GM23338 (cell line): ENCODE measurements at regions not wholly inside any gene's neighbourhood (a gene's known extent, or its start where the extent isn't known, plus 50 kb on each side); places are given as distances from the start of the nearest gene placed in this dataset.

Source experiments
- ATAC-seq: fragments of 200-7000 bp; cut with Tn5 transposase; 3 replicates; pipeline ENCODE4 v1.9.1; 2020
- DNase-seq: peaks from one replicate; pipeline ENCODE4 v3.0.0-alpha.2; 2015; ENCODE audit warnings: low spot score
- H2AFZ ChIP-seq: fragments of 200-600 bp; sonication (generic); 2 replicates; pipeline ENCODE4 v1.8.0; 2016; ENCODE audit warnings: antibody characterized with exemption, mild to moderate bottlenecking, moderate library complexity
- H3F3A ChIP-seq: fragments of 200-600 bp; sonication (generic); replicated peaks from 2 replicates; pipeline ENCODE4 v1.8.0; 2017; ENCODE audit warnings: antibody characterized with exemption, mixed run types, low read depth
- H3K27ac ChIP-seq: fragments of 200-600 bp; sonication (generic); 2 replicates; pipeline ENCODE4 v1.6.1; 2016; ENCODE audit warnings: low read depth
- H3K27me3 ChIP-seq: fragments of 200-600 bp; sonication (generic); 2 replicates; pipeline ENCODE4 v1.8.0; 2016; ENCODE audit warnings: mild to moderate bottlenecking, mixed run types, moderate library complexity; ENCODE audit not compliant: insufficient read depth
- H3K36me3 ChIP-seq: fragments of 200-600 bp; sonication (generic); 2 replicates; pipeline ENCODE4 v1.8.0; 2016; ENCODE audit warnings: mild to moderate bottlenecking; ENCODE audit not compliant: insufficient read depth
- H3K4me1 ChIP-seq: fragments of 200-600 bp; sonication (generic); 2 replicates; pipeline ENCODE4 v1.8.0; 2016; ENCODE audit warnings: mild to moderate bottlenecking, moderate library complexity; ENCODE audit not compliant: insufficient read depth
- H3K4me2 ChIP-seq: fragments of 200-600 bp; sonication (generic); 2 replicates; pipeline ENCODE4 v1.7.1; 2017; ENCODE audit warnings: mixed run types
- H3K4me3 ChIP-seq: fragments of 200-600 bp; sonication (generic); 2 replicates; pipeline ENCODE4 v1.6.1; 2016; ENCODE audit warnings: mixed run types
- H3K79me2 ChIP-seq: fragments of 200-600 bp; sonication (generic); replicated peaks from 2 replicates; pipeline ENCODE4 v1.8.0; 2017; ENCODE audit warnings: mild to moderate bottlenecking; ENCODE audit not compliant: insufficient read depth
- H3K9me2 ChIP-seq: fragments of 200-600 bp; sonication (generic); 2 replicates; pipeline ENCODE4 v1.8.0; 2017; ENCODE audit not compliant: insufficient read depth
- H4K20me1 ChIP-seq: fragments of 200-600 bp; sonication (generic); replicated peaks from 2 replicates; pipeline ENCODE4 v1.8.0; 2017; ENCODE audit warnings: mild to moderate bottlenecking; ENCODE audit not compliant: insufficient read depth
- H3K27ac Mint-ChIP-seq: 2 replicates; pipeline ENCODE4 v1.8.0; 2020; ENCODE audit warnings: inconsistent platforms, mild to moderate bottlenecking, moderate library complexity, mixed read lengths
- H3K27me3 Mint-ChIP-seq: 3 replicates; pipeline ENCODE4 v1.8.0; 2022; ENCODE audit warnings: low read depth, mild to moderate bottlenecking, moderate library complexity, mixed read lengths, inconsistent platforms; ENCODE audit not compliant: insufficient read depth, poor library complexity
- H3K36me3 Mint-ChIP-seq: 3 replicates; pipeline ENCODE4 v1.8.0; 2021; ENCODE audit warnings: low read depth, mild to moderate bottlenecking, inconsistent platforms, moderate library complexity, mixed read lengths
- H3K4me1 Mint-ChIP-seq: 3 replicates; pipeline ENCODE4 v1.8.0; 2020; ENCODE audit warnings: mild to moderate bottlenecking, inconsistent platforms, mixed read lengths
- H3K4me3 Mint-ChIP-seq: 3 replicates; pipeline ENCODE4 v1.8.0; 2021; ENCODE audit warnings: moderate library complexity, mild to moderate bottlenecking, inconsistent platforms, mixed read lengths
- H3K9me3 Mint-ChIP-seq: 3 replicates; pipeline ENCODE4 v1.8.0; 2020; ENCODE audit warnings: moderate library complexity, mild to moderate bottlenecking, inconsistent platforms, mixed read lengths
- JUNB ChIP-seq: IDR thresholded peaks from one replicate; pipeline ENCODE4 v1.6.1; 2016; ENCODE audit warnings: antibody characterized with exemption; ENCODE audit not compliant: unreplicated experiment
- POLR2AphosphoS5 ChIP-seq: IDR thresholded peaks from 2 replicates; pipeline ENCODE4 v1.6.1; 2016; ENCODE audit warnings: antibody characterized with exemption, low read depth
- ZNF331 ChIP-seq: fragments of 250-450 bp; sonication (Bioruptor Pico); IDR thresholded peaks from 2 replicates; pipeline ENCODE4 v1.5.0; 2020; ENCODE audit warnings: low read depth, mild to moderate bottlenecking, moderate library complexity
- TF ChIP-seq, protein P1 (sequence below), 2 experiments: fragments of 200-600 bp in 1 of 2; sonication (generic) in 1 of 2; conservative IDR thresholded peaks; 2 replicates each; pipeline versions ENCODE4 v1.5.1 to v1.6.1; 2016 to 2017; ENCODE audit warnings: antibody characterized with exemption in 2 of 2, low read depth in 2 of 2, mild to moderate bottlenecking in 2 of 2, moderate library complexity in 1 of 2
- TF ChIP-seq, protein P2 (sequence below): fragments of 250-450 bp; sonication (Bioruptor Pico); IDR thresholded peaks from 2 replicates; pipeline ENCODE4 v1.5.0; 2020; ENCODE audit warnings: mild to moderate bottlenecking, moderate library complexity
- TF ChIP-seq, protein P3 (sequence below): IDR thresholded peaks from 2 replicates; pipeline ENCODE4 v1.6.1; 2016; ENCODE audit warnings: antibody characterized with exemption

DNA sequence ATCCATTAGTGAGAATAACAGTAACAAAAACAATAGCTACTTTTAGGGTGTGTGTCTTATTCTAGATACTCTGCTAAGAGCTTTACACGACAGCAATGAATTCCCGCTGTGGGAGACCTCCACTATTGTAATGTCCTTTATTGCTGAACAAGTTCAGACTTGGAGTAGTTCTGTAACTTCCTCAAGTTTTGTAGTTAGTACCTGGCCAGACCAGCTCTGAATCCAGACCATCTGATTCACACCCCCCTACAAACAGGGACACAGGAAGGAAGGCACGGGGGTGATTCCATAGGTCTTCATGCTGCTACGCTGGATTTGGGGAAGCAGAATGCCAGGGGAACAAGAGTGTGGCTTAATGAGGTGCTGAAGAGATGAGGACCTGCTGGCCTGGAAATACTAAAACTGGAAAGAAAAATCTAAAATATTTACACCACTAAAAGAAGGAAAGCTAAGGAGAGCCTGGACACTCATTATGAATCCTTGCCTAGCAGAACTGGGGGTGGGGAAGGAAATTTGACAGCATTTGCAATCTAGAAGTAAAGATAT is 194.6 kb upstream of the TMEM72 start (continued):
- TF ChIP-seq, protein P1, sequence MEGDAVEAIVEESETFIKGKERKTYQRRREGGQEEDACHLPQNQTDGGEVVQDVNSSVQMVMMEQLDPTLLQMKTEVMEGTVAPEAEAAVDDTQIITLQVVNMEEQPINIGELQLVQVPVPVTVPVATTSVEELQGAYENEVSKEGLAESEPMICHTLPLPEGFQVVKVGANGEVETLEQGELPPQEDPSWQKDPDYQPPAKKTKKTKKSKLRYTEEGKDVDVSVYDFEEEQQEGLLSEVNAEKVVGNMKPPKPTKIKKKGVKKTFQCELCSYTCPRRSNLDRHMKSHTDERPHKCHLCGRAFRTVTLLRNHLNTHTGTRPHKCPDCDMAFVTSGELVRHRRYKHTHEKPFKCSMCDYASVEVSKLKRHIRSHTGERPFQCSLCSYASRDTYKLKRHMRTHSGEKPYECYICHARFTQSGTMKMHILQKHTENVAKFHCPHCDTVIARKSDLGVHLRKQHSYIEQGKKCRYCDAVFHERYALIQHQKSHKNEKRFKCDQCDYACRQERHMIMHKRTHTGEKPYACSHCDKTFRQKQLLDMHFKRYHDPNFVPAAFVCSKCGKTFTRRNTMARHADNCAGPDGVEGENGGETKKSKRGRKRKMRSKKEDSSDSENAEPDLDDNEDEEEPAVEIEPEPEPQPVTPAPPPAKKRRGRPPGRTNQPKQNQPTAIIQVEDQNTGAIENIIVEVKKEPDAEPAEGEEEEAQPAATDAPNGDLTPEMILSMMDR (conservative IDR thresholded peaks at IDR 0.05; ENCODE audit: low read depth in 2 of 2) = no peak
- TF ChIP-seq, protein P2, sequence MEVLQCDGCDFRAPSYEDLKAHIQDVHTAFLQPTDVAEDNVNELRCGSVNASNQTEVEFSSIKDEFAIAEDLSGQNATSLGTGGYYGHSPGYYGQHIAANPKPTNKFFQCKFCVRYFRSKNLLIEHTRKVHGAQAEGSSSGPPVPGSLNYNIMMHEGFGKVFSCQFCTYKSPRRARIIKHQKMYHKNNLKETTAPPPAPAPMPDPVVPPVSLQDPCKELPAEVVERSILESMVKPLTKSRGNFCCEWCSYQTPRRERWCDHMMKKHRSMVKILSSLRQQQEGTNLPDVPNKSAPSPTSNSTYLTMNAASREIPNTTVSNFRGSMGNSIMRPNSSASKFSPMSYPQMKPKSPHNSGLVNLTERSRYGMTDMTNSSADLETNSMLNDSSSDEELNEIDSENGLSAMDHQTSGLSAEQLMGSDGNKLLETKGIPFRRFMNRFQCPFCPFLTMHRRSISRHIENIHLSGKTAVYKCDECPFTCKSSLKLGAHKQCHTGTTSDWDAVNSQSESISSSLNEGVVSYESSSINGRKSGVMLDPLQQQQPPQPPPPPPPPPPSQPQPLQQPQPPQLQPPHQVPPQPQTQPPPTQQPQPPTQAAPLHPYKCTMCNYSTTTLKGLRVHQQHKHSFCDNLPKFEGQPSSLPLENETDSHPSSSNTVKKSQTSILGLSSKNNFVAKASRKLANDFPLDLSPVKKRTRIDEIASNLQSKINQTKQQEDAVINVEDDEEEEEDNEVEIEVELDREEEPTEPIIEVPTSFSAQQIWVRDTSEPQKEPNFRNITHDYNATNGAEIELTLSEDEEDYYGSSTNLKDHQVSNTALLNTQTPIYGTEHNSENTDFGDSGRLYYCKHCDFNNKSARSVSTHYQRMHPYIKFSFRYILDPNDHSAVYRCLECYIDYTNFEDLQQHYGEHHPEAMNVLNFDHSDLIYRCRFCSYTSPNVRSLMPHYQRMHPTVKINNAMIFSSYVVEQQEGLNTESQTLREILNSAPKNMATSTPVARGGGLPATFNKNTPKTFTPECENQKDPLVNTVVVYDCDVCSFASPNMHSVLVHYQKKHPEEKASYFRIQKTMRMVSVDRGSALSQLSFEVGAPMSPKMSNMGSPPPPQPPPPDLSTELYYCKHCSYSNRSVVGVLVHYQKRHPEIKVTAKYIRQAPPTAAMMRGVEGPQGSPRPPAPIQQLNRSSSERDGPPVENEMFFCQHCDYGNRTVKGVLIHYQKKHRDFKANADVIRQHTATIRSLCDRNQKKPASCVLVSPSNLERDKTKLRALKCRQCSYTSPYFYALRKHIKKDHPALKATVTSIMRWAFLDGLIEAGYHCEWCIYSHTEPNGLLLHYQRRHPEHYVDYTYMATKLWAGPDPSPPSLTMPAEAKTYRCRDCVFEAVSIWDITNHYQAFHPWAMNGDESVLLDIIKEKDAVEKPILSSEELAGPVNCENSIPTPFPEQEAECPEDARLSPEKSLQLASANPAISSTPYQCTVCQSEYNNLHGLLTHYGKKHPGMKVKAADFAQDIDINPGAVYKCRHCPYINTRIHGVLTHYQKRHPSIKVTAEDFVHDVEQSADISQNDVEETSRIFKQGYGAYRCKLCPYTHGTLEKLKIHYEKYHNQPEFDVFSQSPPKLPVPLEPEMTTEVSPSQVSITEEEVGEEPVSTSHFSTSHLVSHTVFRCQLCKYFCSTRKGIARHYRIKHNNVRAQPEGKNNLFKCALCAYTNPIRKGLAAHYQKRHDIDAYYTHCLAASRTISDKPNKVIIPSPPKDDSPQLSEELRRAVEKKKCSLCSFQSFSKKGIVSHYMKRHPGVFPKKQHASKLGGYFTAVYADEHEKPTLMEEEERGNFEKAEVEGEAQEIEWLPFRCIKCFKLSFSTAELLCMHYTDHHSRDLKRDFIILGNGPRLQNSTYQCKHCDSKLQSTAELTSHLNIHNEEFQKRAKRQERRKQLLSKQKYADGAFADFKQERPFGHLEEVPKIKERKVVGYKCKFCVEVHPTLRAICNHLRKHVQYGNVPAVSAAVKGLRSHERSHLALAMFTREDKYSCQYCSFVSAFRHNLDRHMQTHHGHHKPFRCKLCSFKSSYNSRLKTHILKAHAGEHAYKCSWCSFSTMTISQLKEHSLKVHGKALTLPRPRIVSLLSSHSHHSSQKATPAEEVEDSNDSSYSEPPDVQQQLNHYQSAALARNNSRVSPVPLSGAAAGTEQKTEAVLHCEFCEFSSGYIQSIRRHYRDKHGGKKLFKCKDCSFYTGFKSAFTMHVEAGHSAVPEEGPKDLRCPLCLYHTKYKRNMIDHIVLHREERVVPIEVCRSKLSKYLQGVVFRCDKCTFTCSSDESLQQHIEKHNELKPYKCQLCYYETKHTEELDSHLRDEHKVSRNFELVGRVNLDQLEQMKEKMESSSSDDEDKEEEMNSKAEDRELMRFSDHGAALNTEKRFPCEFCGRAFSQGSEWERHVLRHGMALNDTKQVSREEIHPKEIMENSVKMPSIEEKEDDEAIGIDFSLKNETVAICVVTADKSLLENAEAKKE = no peak
- TF ChIP-seq JUNB (no peak), POLR2AphosphoS5 (no peak)

DNA sequence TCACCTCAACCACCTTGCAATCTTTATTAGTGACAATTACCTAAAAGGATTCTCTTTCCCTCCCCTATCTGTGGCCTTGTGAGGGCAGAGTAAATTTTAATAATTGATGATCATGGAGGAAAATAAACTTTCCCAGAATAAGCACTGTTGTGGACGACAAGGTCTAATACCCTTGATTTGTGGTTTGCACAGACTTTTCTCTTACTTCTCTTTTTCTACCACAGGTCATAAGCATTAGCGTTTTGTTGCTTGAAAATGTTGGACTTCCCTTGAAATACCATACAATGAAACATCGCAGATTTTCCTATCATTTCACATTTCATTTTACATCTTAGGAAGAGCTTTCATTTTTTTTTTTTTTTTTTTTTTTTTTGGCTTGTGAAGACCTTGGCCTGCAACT is 188.1 kb upstream of the TMEM72 start:
- Histone ChIP-seq H3K36me3 (no peaks in the 10 kb centered on the region), H3K4me3 (no peak overlapping the region), H3K4me2 (no peak overlapping the region), H3K79me2 (no peaks in the 10 kb centered on the region), H3K27ac (no peak overlapping the region), H3K4me1 (no peaks in the 10 kb centered on the region), H3F3A (no peaks in the 10 kb centered on the region), H4K20me1 (no peaks in the 10 kb centered on the region), H3K27me3 (no peaks in the 10 kb centered on the region), H3K9me2 (no peaks in the 10 kb centered on the region), H2AFZ (no peak overlapping the region)
- Mint-ChIP-seq H3K9me3 (no peaks in the 10 kb centered on the region; the same call in 2 of the 3 replicates), H3K27ac (no peak overlapping the region), H3K4me3 (no peak overlapping the region), H3K36me3 (no peaks in the 10 kb centered on the region), H3K27me3 (peaks cover 1% of the 10 kb centered on the region), H3K4me1 (peaks cover 7% of the 10 kb centered on the region; the same call in 2 of the 3 replicates)
- ATAC-seq = no peak
- no peak for DNase-seq
- TF ChIP-seq JUNB = no peak
- no peak for TF ChIP-seq ZNF331 (CRISPR knock-in tag)
- TF ChIP-seq, protein P2 = no peak
- TF ChIP-seq, protein P3, sequence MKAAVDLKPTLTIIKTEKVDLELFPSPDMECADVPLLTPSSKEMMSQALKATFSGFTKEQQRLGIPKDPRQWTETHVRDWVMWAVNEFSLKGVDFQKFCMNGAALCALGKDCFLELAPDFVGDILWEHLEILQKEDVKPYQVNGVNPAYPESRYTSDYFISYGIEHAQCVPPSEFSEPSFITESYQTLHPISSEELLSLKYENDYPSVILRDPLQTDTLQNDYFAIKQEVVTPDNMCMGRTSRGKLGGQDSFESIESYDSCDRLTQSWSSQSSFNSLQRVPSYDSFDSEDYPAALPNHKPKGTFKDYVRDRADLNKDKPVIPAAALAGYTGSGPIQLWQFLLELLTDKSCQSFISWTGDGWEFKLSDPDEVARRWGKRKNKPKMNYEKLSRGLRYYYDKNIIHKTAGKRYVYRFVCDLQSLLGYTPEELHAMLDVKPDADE = no peak
